ENCODE measurements at regions not wholly inside any gene's neighbourhood (a gene's known extent, or its start where the extent isn't known, plus 50 kb on each side); places are given as distances from the start of the nearest gene placed in this dataset.

- TF ChIP-seq POLR2A (IDR thresholded peaks at IDR 0.05) = no peak
- TF ChIP-seq CTCF (IDR thresholded peaks at IDR 0.05) = no peak
- Histone ChIP-seq H3K27me3 (no peaks in the 10 kb centered on the region), H3K4me1 (peaks cover 8 to 20% of the 10 kb centered on the region in 2 donors), H3K4me3 (replicated peaks in 1 of 3) (no peak overlapping the region), H3K36me3 (no peaks in the 10 kb centered on the region), H3K9me3 (no peaks in the 10 kb centered on the region), H3K27ac (no peak overlapping the region)
- 88 to 100% methylated on average over 1 of the region's 1 CpG for WGBS, 2 donors
- intact Hi-C loops (cut with DNase I) = no loop called here
- DNase-seq = no peak
These were observed 59.5 kb upstream of the CTAGE1 start for GRCh38 chr18:22477222-22477621.

- Histone ChIP-seq H3K36me3 (no peaks in the 10 kb centered on the region), H3K27ac (no peak overlapping the region), H3K4me3 (replicated peaks in 1 of 3) (no peak overlapping the region), H3K9me3 (no peaks in the 10 kb centered on the region), H3K4me1 (peaks cover 0 to 7% of the 10 kb centered on the region in 2 donors), H3K27me3 (no peaks in the 10 kb centered on the region)
- TF ChIP-seq POLR2A (IDR thresholded peaks at IDR 0.05) (no peak), CTCF (IDR thresholded peaks at IDR 0.05) (no peak)
- DNase-seq = no peak
- 89 to 97% methylated on average over 3 of the region's 3 CpGs for WGBS, 2 donors
- intact Hi-C loops (cut with DNase I) = no loop called here
These were observed 65.2 kb upstream of the CTAGE1 start for GRCh38 chr18:22482948-22483347.

- DNase-seq = no peak
- Histone ChIP-seq H3K4me3 (replicated peaks in 1 of 3) (no peak overlapping the region), H3K9me3 (no peaks in the 10 kb centered on the region), H3K4me1 (peaks cover 0 to 7% of the 10 kb centered on the region in 2 donors), H3K36me3 (no peaks in the 10 kb centered on the region), H3K27me3 (no peaks in the 10 kb centered on the region), H3K27ac (no peak overlapping the region)
- WGBS, 2 donors = 85 to 88% methylated on average over 5 of the region's 5 CpGs
- intact Hi-C loops (cut with DNase I) = no loop called here
- no peak for TF ChIP-seq POLR2A (IDR thresholded peaks at IDR 0.05)
- no peak for TF ChIP-seq CTCF (IDR thresholded peaks at IDR 0.05)
These were observed 65.7 kb upstream of the CTAGE1 start for GRCh38 chr18:22483407-22483806.

- peaks cover 0 to 7% of the 10 kb centered on the region in 2 donors for H3K4me1 ChIP-seq
- WGBS, 2 donors = 97% methylated on average over 2 of the region's 2 CpGs
- no peaks in the 10 kb centered on the region for H3K27me3 ChIP-seq
- intact Hi-C loops (cut with DNase I) = no loop called here
- no peaks in the 10 kb centered on the region for H3K9me3 ChIP-seq
- no peak for DNase-seq
- H3K27ac ChIP-seq = no peak overlapping the region
- H3K36me3 ChIP-seq = no peaks in the 10 kb centered on the region
- no peak overlapping the region for H3K4me3 ChIP-seq (replicated peaks in 1 of 3)
- TF ChIP-seq POLR2A (IDR thresholded peaks at IDR 0.05) (no peak), CTCF (IDR thresholded peaks at IDR 0.05) (no peak)
These were observed 66.8 kb upstream of the CTAGE1 start for GRCh38 chr18:22484471-22484870.

GRCh38 chr18:22485808-22486244 lies 68.1 kb upstream of the CTAGE1 start:
- H3K36me3 ChIP-seq = no peaks in the 10 kb centered on the region
- TF ChIP-seq POLR2A (IDR thresholded peaks at IDR 0.05) = no peak
- no peak for TF ChIP-seq CTCF (IDR thresholded peaks at IDR 0.05)
- intact Hi-C loops (cut with DNase I) = no loop called here
- H3K9me3 ChIP-seq = no peaks in the 10 kb centered on the region
- H3K4me1 ChIP-seq = peaks cover 0 to 7% of the 10 kb centered on the region in 2 donors
- no peaks in the 10 kb centered on the region for H3K27me3 ChIP-seq
- no peak overlapping the region for H3K4me3 ChIP-seq (replicated peaks in 1 of 3)
- DNase-seq = no peak
- WGBS, 2 donors = 68 to 79% methylated on average over 6 of the region's 6 CpGs
- H3K27ac ChIP-seq = no peak overlapping the region
